Esophagus squamous epithelium (tissue), 5 donors: ENCODE measurements at regions not wholly inside any gene's neighbourhood (a gene's known extent, or its start where the extent isn't known, plus 50 kb on each side); places are given as distances from the start of the nearest gene placed in this dataset.

Experiments used
- DNase-seq: peaks from one replicate; lab custom pipeline; 2025; lab: John Stamatoyannopoulos, UW
- H3K27ac ChIP-seq, 4 donors: fragments of 200-600 bp; sonication (generic); one replicate each; pipeline ENCODE4 v1.5.1; 2016 to 2019; ENCODE audit warnings: mild to moderate bottlenecking in 1 of 4
- H3K27me3 ChIP-seq, 4 donors: fragments of 200-600 bp; sonication (generic); 1 replicate in 3 of 4; 2 replicates in 1 of 4; pipeline versions ENCODE4 v1.5.1 to v1.6.0; 2017 to 2021; ENCODE audit warnings: antibody characterized with exemption in 1 of 4
- H3K36me3 ChIP-seq, 3 donors: fragments of 200-600 bp; sonication (generic); one replicate each; pipeline ENCODE4 v1.5.1; 2016 to 2019
- H3K4me1 ChIP-seq, 3 donors: fragments of 200-600 bp; sonication (generic); one replicate each; pipeline ENCODE4 v1.5.1; 2017 to 2019
- H3K4me3 ChIP-seq, 4 donors: fragments of 200-600 bp; sonication (generic); 1 replicate in 3 of 4; 2 replicates in 1 of 4; pipeline ENCODE4 v1.5.1; 2016 to 2019; ENCODE audit warnings: mild to moderate bottlenecking in 2 of 4, moderate library complexity in 1 of 4
- H3K9me3 ChIP-seq, 3 donors: fragments of 200-600 bp; sonication (generic); one replicate each; pipeline ENCODE4 v1.5.1; 2016 to 2019
- CTCF ChIP-seq, 6 experiments: fragments of 450-650 bp in 4 of 6; fragments of 200-600 bp in 2 of 6; sonication (generic) in 2 of 6; IDR thresholded peaks; one replicate each; pipeline ENCODE4 v1.5.1; 2016 to 2019; ENCODE audit warnings: antibody characterized with exemption in 6 of 6, mild to moderate bottlenecking in 4 of 6, moderate library complexity in 4 of 6
- POLR2A ChIP-seq, 4 donors: fragments of 450-650 bp; IDR thresholded peaks; one replicate each; pipeline ENCODE4 v1.6.1; 2017; ENCODE audit warnings: antibody characterized with exemption in 4 of 4, mild to moderate bottlenecking in 4 of 4, moderate library complexity in 3 of 4
- WGBS, 2 donors: methylation state at CpG; one replicate each; pipeline ENCODE4 v1.1.5; 2018; 5-methylcytosine and 5-hydroxymethylcytosine counted together
- intact Hi-C: fragments of 100-400 bp; cut with DNase I; formaldehyde crosslinking; loops from one replicate; pipeline ENCODE4 v1.15.0; 2022
- donor health status: DM: yes; HTN: yes; CAD: no.

DNA sequence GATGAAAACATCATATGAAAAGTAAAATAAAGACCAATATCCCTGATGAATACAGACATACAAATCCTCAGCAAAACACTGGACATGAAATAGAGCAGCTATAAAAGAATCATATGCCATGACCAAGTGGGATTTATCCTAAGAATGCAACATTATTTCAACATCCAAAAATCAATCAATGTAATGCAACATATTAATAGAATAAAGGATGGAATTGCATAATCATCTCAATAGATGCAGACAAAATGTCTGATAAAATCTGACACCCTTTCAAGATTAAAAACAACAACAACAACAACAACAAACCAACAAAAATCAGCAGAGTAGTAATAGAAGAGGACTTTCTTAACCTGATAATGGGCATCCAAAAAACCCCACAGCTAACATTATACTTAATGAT lies 63.8 kb upstream of the IL1R1 start:
- Histone ChIP-seq H3K36me3 (no peaks in the 10 kb centered on the region), H3K27ac (no peak overlapping the region), H3K27me3 (no peaks in the 10 kb centered on the region), H3K4me3 (no peak overlapping the region), H3K9me3 (no peaks in the 10 kb centered on the region), H3K4me1 (peaks cover 0 to 6% (median 0%) of the 10 kb centered on the region in 3 donors)
- intact Hi-C loops: no loop called here
- TF ChIP-seq POLR2A (IDR thresholded peaks at IDR 0.05): no peak
- no peak for TF ChIP-seq CTCF (IDR thresholded peaks at IDR 0.05)
- DNase-seq: no peak

GRCh38 chr2:102080451-102081242 lies 61.9 kb upstream of the IL1R1 start:
- no peak overlapping the region for H3K27ac ChIP-seq
- H3K9me3 ChIP-seq: no peaks in the 10 kb centered on the region
- peaks cover 0 to 6% (median 0%) of the 10 kb centered on the region in 3 donors for H3K4me1 ChIP-seq
- no peaks in the 10 kb centered on the region for H3K36me3 ChIP-seq
- H3K4me3 ChIP-seq: no peak overlapping the region
- TF ChIP-seq POLR2A (IDR thresholded peaks at IDR 0.05): no peak
- no peak for TF ChIP-seq CTCF (IDR thresholded peaks at IDR 0.05)
- WGBS, 2 donors: 80 to 89% methylated on average over 6 of the region's 6 CpGs
- no peak for DNase-seq
- H3K27me3 ChIP-seq: no peaks in the 10 kb centered on the region
- intact Hi-C loops: no loop called here

DNA sequence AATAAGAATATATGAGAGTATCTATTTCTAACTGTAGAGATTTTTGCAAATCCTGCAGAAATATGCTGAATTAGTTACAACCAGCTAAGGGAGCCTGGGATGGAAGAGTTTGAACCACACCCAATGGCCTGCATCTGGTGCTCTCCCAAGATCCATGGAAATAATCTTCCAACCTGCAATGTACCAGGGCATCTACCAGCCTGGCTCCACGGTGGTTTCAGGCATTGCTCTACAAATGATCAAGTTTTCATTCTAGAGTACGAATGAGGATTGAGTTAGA lies 61.4 kb upstream of the IL1R1 start:
- Histone ChIP-seq H3K36me3 (no peaks in the 10 kb centered on the region), H3K27me3 (no peaks in the 10 kb centered on the region), H3K9me3 (no peaks in the 10 kb centered on the region), H3K27ac (peak overlapping the region in 1 of 4 donors; percentile 54), H3K4me1 (peaks cover 0 to 6% (median 0%) of the 10 kb centered on the region in 3 donors), H3K4me3 (no peak overlapping the region)
- no peak for DNase-seq
- WGBS, 2 donors: 86% methylated on average over 1 of the region's 2 CpGs; no CpG with 5 or more reads in 1 of the 2 donors
- intact Hi-C loops: no loop called here
- TF ChIP-seq CTCF (IDR thresholded peaks at IDR 0.05) (no peak), POLR2A (IDR thresholded peaks at IDR 0.05) (no peak)

DNA sequence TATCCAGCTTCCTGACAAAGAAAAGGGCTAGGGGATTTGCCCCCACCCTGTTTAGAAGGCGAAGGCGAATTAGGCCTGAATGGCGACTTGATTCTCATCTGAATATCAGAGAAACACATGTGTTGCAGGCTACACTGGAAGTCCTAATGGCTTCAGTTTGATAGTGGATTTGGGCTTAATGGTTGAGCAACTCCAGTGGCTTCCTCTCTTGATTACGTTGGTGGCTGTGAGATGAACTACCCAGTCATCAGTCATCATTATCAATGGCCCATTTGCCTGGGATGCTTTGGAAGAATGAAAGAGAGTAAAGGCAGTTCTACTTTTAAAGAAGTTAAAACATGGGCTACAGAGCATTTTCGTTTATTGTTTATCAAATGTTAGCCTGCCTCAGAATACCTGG lies 60.9 kb upstream of the IL1R1 start:
- Histone ChIP-seq H3K27me3 (no peaks in the 10 kb centered on the region), H3K4me3 (no peak overlapping the region), H3K36me3 (no peaks in the 10 kb centered on the region), H3K4me1 (peaks cover 0 to 6% (median 0%) of the 10 kb centered on the region in 3 donors), H3K27ac (peak overlapping the region in 1 of 4 donors; percentile 54), H3K9me3 (no peaks in the 10 kb centered on the region)
- no peak for DNase-seq
- 79 to 87% methylated on average over 5 of the region's 5 CpGs for whole genome bisulfite sequencing, 2 donors
- intact Hi-C loops: no loop called here
- no peak for TF ChIP-seq POLR2A (IDR thresholded peaks at IDR 0.05)
- no peak for TF ChIP-seq CTCF (IDR thresholded peaks at IDR 0.05)

- Histone ChIP-seq H3K27me3 (no peaks in the 10 kb centered on the region), H3K36me3 (no peaks in the 10 kb centered on the region), H3K4me1 (no peaks in the 10 kb centered on the region), H3K9me3 (no peaks in the 10 kb centered on the region), H3K4me3 (peak overlapping the region in 1 of 4 donors; percentile 24), H3K27ac (peak overlapping the region in 3 of 4 donors; percentile 26 to 73 (median 54))
- TF ChIP-seq CTCF (IDR thresholded peaks at IDR 0.05) (no peak), POLR2A (IDR thresholded peaks at IDR 0.05) (no peak)
- 31 to 36% methylated on average over 10 of the region's 10 CpGs for WGBS, 2 donors
- DNase-seq: no peak
- intact Hi-C loops: no loop called here
Measured at GRCh38 chr2:102082571-102083392, 59.8 kb upstream of the IL1R1 start.
